ENCODE measurements at regions not wholly inside any gene's neighbourhood (a gene's known extent, or its start where the extent isn't known, plus 50 kb on each side); places are given as distances from the start of the nearest gene placed in this dataset.

- intact Hi-C loops (cut with DNase I): no loop called here
- H3K9me3 ChIP-seq: no peaks in the 10 kb centered on the region
- peak overlapping the region in 1 of 3 donors; percentile 12 for H3K4me3 ChIP-seq
- H3K4me1 ChIP-seq: peaks cover 0 to 27% (median 10%) of the 10 kb centered on the region in 4 donors
- no peak for DNase-seq
- ATAC-seq: peak; percentile 63 to 77 (median 70)
- TF ChIP-seq CTCF (IDR thresholded peaks at IDR 0.05) (no peak), POLR2A (IDR thresholded peaks at IDR 0.05) (no peak)
- WGBS (ENCODE audit: insufficient coverage, low coverage, low lambda C conversion rate, missing lambda C conversion rate): 20% methylated on average over 4 of the region's 4 CpGs
- no peaks in the 10 kb centered on the region for H3K27me3 ChIP-seq
- H3K27ac ChIP-seq: peak overlapping the region; percentile 41 to 79 (median 52)
- no peaks in the 10 kb centered on the region for H3K36me3 ChIP-seq
Measured at GRCh38 chr5:35417040-35417439, 186.8 kb upstream of the PRLR start.

GRCh38 chr5:35416217-35416988 is 186.1 kb upstream of the PRLR start:
- intact Hi-C loops (cut with DNase I): no loop called here
- H3K4me1 ChIP-seq: peaks cover 0 to 27% (median 10%) of the 10 kb centered on the region in 4 donors
- H3K36me3 ChIP-seq: no peaks in the 10 kb centered on the region
- TF ChIP-seq CTCF (IDR thresholded peaks at IDR 0.05) (no peak), POLR2A (IDR thresholded peaks at IDR 0.05) (no peak)
- 8% methylated on average over 6 of the region's 6 CpGs for WGBS (ENCODE audit: insufficient coverage, low coverage, low lambda C conversion rate, missing lambda C conversion rate)
- H3K9me3 ChIP-seq: no peaks in the 10 kb centered on the region
- ATAC-seq (peak; percentile 88 to 96 (median 90)), DNase-seq (peak in 1 of 3 donors; percentile 57)
- H3K27ac ChIP-seq: peak overlapping the region; percentile 41 to 79 (median 52)
- H3K4me3 ChIP-seq: peak overlapping the region in 1 of 3 donors; percentile 12
- H3K27me3 ChIP-seq: no peaks in the 10 kb centered on the region

DNA sequence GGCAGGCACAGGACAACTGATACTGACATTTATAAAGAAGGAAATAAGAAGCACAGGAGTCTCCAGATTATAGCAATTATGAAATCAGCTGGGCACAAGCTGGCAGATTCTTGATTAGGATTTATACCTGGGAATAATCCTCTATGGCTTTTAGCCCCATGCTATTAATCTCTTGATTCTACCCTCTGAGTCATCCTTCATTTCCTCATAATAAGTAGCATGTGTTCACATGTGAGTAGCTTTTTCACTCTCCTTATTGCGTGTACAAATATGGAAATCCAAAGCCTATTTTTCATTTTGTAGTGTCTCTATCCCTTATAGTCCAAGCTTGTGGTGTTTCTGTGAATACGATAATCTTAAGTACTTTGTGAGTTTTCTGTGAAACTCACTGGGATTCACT is 185.0 kb upstream of the PRLR start:
- WGBS (ENCODE audit: insufficient coverage, low coverage, low lambda C conversion rate, missing lambda C conversion rate): 80% methylated on average over 2 of the region's 2 CpGs
- DNase-seq: no peak
- TF ChIP-seq POLR2A (IDR thresholded peaks at IDR 0.05): no peak
- no peak for TF ChIP-seq CTCF (IDR thresholded peaks at IDR 0.05)
- Histone ChIP-seq H3K9me3 (no peaks in the 10 kb centered on the region), H3K36me3 (no peaks in the 10 kb centered on the region), H3K27ac (peak overlapping the region in 1 of 3 donors; percentile 79), H3K4me1 (peaks cover 0 to 22% (median 7%) of the 10 kb centered on the region in 4 donors), H3K4me3 (no peak overlapping the region), H3K27me3 (no peaks in the 10 kb centered on the region)
- intact Hi-C loops (cut with DNase I): no loop called here
- ATAC-seq: no peak

- 78% methylated on average over 1 of the region's 1 CpG for WGBS (ENCODE audit: insufficient coverage, low coverage, low lambda C conversion rate, missing lambda C conversion rate)
- ATAC-seq: no peak
- H3K27me3 ChIP-seq: no peaks in the 10 kb centered on the region
- intact Hi-C loops (cut with DNase I): no loop called here
- H3K4me1 ChIP-seq: no peaks in the 10 kb centered on the region
- TF ChIP-seq CTCF (IDR thresholded peaks at IDR 0.05) (no peak), POLR2A (IDR thresholded peaks at IDR 0.05) (no peak)
- H3K4me3 ChIP-seq: no peak overlapping the region
- H3K36me3 ChIP-seq: no peaks in the 10 kb centered on the region
- H3K9me3 ChIP-seq: no peaks in the 10 kb centered on the region
- DNase-seq: no peak
- H3K27ac ChIP-seq: no peak overlapping the region
Measured at GRCh38 chr5:35409361-35409760, 179.1 kb upstream of the PRLR start.
